ENCODE measurements at regions not wholly inside any gene's neighbourhood (a gene's known extent, or its start where the extent isn't known, plus 50 kb on each side); places are given as distances from the start of the nearest gene placed in this dataset.
"Not testable (repeated sequence)": the region's sequence is repeated elsewhere in the genome, so short reads cannot be mapped to it uniquely, and the experiment has no call there.

- not testable (repeated sequence) for DNase-seq (ENCODE audit: low read depth in 1 of 2, low spot score in 1 of 2); H3K4me3 ChIP-seq (replicated peaks; ENCODE audit: insufficient read depth, low read length); H3K27ac ChIP-seq (replicated peaks); H3K27me3 ChIP-seq (ENCODE audit: insufficient read depth, poor library complexity, severe bottlenecking)
Measured at GRCh38 chr9:67468326-67468725, 390.4 kb upstream of the ANKRD20A1 start.

- H3K27me3 ChIP-seq (ENCODE audit: insufficient read depth, poor library complexity, severe bottlenecking); H3K27ac ChIP-seq (replicated peaks); DNase-seq (ENCODE audit: low read depth in 1 of 2, low spot score in 1 of 2); H3K4me3 ChIP-seq (replicated peaks; ENCODE audit: insufficient read depth, low read length): not testable (repeated sequence)
Measured at GRCh38 chr9:67461796-67462757, 396.7 kb upstream of the ANKRD20A1 start.

GRCh38 chr9:67452941-67453340 lies 405.8 kb upstream of the ANKRD20A1 start:
- H3K4me3 ChIP-seq (replicated peaks; ENCODE audit: insufficient read depth, low read length); DNase-seq (ENCODE audit: low read depth in 1 of 2, low spot score in 1 of 2); H3K27ac ChIP-seq (replicated peaks); H3K27me3 ChIP-seq (ENCODE audit: insufficient read depth, poor library complexity, severe bottlenecking): not testable (repeated sequence)

- H3K27me3 ChIP-seq (ENCODE audit: insufficient read depth, poor library complexity, severe bottlenecking); H3K27ac ChIP-seq (replicated peaks); DNase-seq (ENCODE audit: low read depth in 1 of 2, low spot score in 1 of 2); H3K4me3 ChIP-seq (replicated peaks; ENCODE audit: insufficient read depth, low read length): not testable (repeated sequence)
Measured at GRCh38 chr9:67442313-67442712, 416.4 kb upstream of the ANKRD20A1 start.

GRCh38 chr9:67437011-67437410 lies 421.7 kb upstream of the ANKRD20A1 start:
- not testable (repeated sequence) for DNase-seq (ENCODE audit: low read depth in 1 of 2, low spot score in 1 of 2); H3K27ac ChIP-seq (replicated peaks); H3K27me3 ChIP-seq (ENCODE audit: insufficient read depth, poor library complexity, severe bottlenecking)

GRCh38 chr9:67424881-67425280 lies 432.5 kb upstream of the SPATA31A3 start:
- H3K27me3 ChIP-seq (ENCODE audit: insufficient read depth, poor library complexity, severe bottlenecking); H3K27ac ChIP-seq (replicated peaks); DNase-seq (ENCODE audit: low read depth in 1 of 2, low spot score in 1 of 2); H3K4me3 ChIP-seq (replicated peaks; ENCODE audit: insufficient read depth, low read length): not testable (repeated sequence)

More at GRCh38 chr9:67437011-67437410, 421.7 kb upstream of the ANKRD20A1 start:
- not testable (repeated sequence) for H3K4me3 ChIP-seq (replicated peaks; ENCODE audit: insufficient read depth, low read length)

- not testable (repeated sequence) for H3K4me3 ChIP-seq (replicated peaks; ENCODE audit: insufficient read depth, low read length); H3K27ac ChIP-seq (replicated peaks); DNase-seq (ENCODE audit: low read depth in 1 of 2, low spot score in 1 of 2); H3K27me3 ChIP-seq (ENCODE audit: insufficient read depth, poor library complexity, severe bottlenecking)
Measured at GRCh38 chr9:67423049-67423728, 430.8 kb upstream of the SPATA31A3 start.

GRCh38 chr9:67418496-67419079 lies 426.2 kb upstream of the SPATA31A3 start:
- DNase-seq (ENCODE audit: low read depth in 1 of 2, low spot score in 1 of 2); H3K4me3 ChIP-seq (replicated peaks; ENCODE audit: insufficient read depth, low read length); H3K27me3 ChIP-seq (ENCODE audit: insufficient read depth, poor library complexity, severe bottlenecking); H3K27ac ChIP-seq (replicated peaks): not testable (repeated sequence)

GRCh38 chr9:67417341-67417983 lies 425.1 kb upstream of the SPATA31A3 start:
- H3K27ac ChIP-seq (replicated peaks); H3K4me3 ChIP-seq (replicated peaks; ENCODE audit: insufficient read depth, low read length); DNase-seq (ENCODE audit: low read depth in 1 of 2, low spot score in 1 of 2); H3K27me3 ChIP-seq (ENCODE audit: insufficient read depth, poor library complexity, severe bottlenecking): not testable (repeated sequence)

GRCh38 chr9:67416639-67417038 lies 424.3 kb upstream of the SPATA31A3 start:
- H3K27me3 ChIP-seq (ENCODE audit: insufficient read depth, poor library complexity, severe bottlenecking); H3K4me3 ChIP-seq (replicated peaks; ENCODE audit: insufficient read depth, low read length); DNase-seq (ENCODE audit: low read depth in 1 of 2, low spot score in 1 of 2); H3K27ac ChIP-seq (replicated peaks): not testable (repeated sequence)

GRCh38 chr9:67410606-67411220 lies 418.4 kb upstream of the SPATA31A3 start:
- not testable (repeated sequence) for DNase-seq (ENCODE audit: low read depth in 1 of 2, low spot score in 1 of 2); H3K27ac ChIP-seq (replicated peaks); H3K4me3 ChIP-seq (replicated peaks; ENCODE audit: insufficient read depth, low read length); H3K27me3 ChIP-seq (ENCODE audit: insufficient read depth, poor library complexity, severe bottlenecking)

- not testable (repeated sequence) for DNase-seq (ENCODE audit: low read depth in 1 of 2, low spot score in 1 of 2); H3K27me3 ChIP-seq (ENCODE audit: insufficient read depth, poor library complexity, severe bottlenecking); H3K4me3 ChIP-seq (replicated peaks; ENCODE audit: insufficient read depth, low read length); H3K27ac ChIP-seq (replicated peaks)
Measured at GRCh38 chr9:67403739-67404138, 411.4 kb upstream of the SPATA31A3 start.

- H3K4me3 ChIP-seq (replicated peaks; ENCODE audit: insufficient read depth, low read length); DNase-seq (ENCODE audit: low read depth in 1 of 2, low spot score in 1 of 2); H3K27ac ChIP-seq (replicated peaks); H3K27me3 ChIP-seq (ENCODE audit: insufficient read depth, poor library complexity, severe bottlenecking): not testable (repeated sequence)
Measured at GRCh38 chr9:67397731-67398130, 405.4 kb upstream of the SPATA31A3 start.

- H3K4me3 ChIP-seq (replicated peaks; ENCODE audit: insufficient read depth, low read length) = not testable (repeated sequence)
Measured at GRCh38 chr9:67394782-67395181, 402.4 kb upstream of the SPATA31A3 start.

More at GRCh38 chr9:67394782-67395181, 402.4 kb upstream of the SPATA31A3 start:
- not testable (repeated sequence) for DNase-seq (ENCODE audit: low read depth in 1 of 2, low spot score in 1 of 2); H3K27me3 ChIP-seq (ENCODE audit: insufficient read depth, poor library complexity, severe bottlenecking); H3K27ac ChIP-seq (replicated peaks)

All from HL-60 (cell line).